ENCODE measurements at regions not wholly inside any gene's neighbourhood (a gene's known extent, or its start where the extent isn't known, plus 50 kb on each side); places are given as distances from the start of the nearest gene placed in this dataset.

- intact Hi-C loops (cut with micrococcal nuclease) = no loop called here
- no peak overlapping the region for H2AFZ ChIP-seq (ENCODE audit: low read depth, low read length, poor library complexity, severe bottlenecking)
Observed at GRCh38 chr13:85737952-85738351, 61.3 kb downstream of the SLITRK6 start.

GRCh38 chr13:85729296-85729695, 69.9 kb downstream of the SLITRK6 start:
- ATAC-seq = no peak
- no peak for TF ChIP-seq ELF1 (IDR thresholded peaks at IDR 0.05; ENCODE audit: borderline replicate concordance, low read depth)
- TF ChIP-seq FOSL1 (IDR thresholded peaks at IDR 0.05; ENCODE audit: low read depth) = no peak
- no peak for TF ChIP-seq ZBTB33 (IDR thresholded peaks at IDR 0.05; ENCODE audit: extremely low read depth, insufficient replicate concordance, low read length)
- no peak for TF ChIP-seq MAX (IDR thresholded peaks at IDR 0.05)
- TF ChIP-seq ATF3 (IDR thresholded peaks at IDR 0.05) = no peak
- TF ChIP-seq TCF7L2 (IDR thresholded peaks at IDR 0.05; ENCODE audit: borderline replicate concordance, extremely low read depth, insufficient read depth, insufficient read length) = no peak
- TF ChIP-seq EZH2phosphoT487 (IDR thresholded peaks at IDR 0.05; ENCODE audit: borderline replicate concordance) = no peak
- Histone ChIP-seq H3K27ac (ENCODE audit: low read depth, low read length) (no peak overlapping the region), H3K4me2 (ENCODE audit: low read length) (no peak overlapping the region), H4K20me1 (ENCODE audit: insufficient read depth) (no peaks in the 10 kb centered on the region), H3K4me3 (replicated peaks in 1 of 2; ENCODE audit: low read depth in 1 of 2, low read length in 2 of 2) (no peak overlapping the region), H3K9me2 (ENCODE audit: insufficient read depth) (no peaks in the 10 kb centered on the region), H3K27me3 (ENCODE audit: insufficient read depth, low read length) (no peaks in the 10 kb centered on the region), H2AFZ (ENCODE audit: low read depth, low read length, poor library complexity, severe bottlenecking) (no peak overlapping the region), H3K9ac (ENCODE audit: low read length) (no peak overlapping the region), H3K36me3 (ENCODE audit: control insufficient read depth in 1 of 2, insufficient read depth in 2 of 2, low read length in 2 of 2) (no peaks in the 10 kb centered on the region), H3K79me2 (ENCODE audit: insufficient read depth, low read length) (no peaks in the 10 kb centered on the region), H3K4me1 (ENCODE audit: control insufficient read depth in 1 of 2, insufficient read depth in 2 of 2, low read length in 2 of 2) (no peaks in the 10 kb centered on the region), H3K9me3 (ENCODE audit: control insufficient read depth in 1 of 2, insufficient read depth in 1 of 2, low read depth in 1 of 2, low read length in 2 of 2) (no peaks in the 10 kb centered on the region)
- BruUV-seq (replicated peaks) = no TSS peak
- no peak for DNase-seq (ENCODE audit: low read depth, low spot score)
- intact Hi-C loops (cut with micrococcal nuclease) = no loop called here
- ChIA-PET POLR2A (no interaction called here), RAD21 (ENCODE audit: low non-redundant PET in 1 of 2, low total read pairs in 2 of 2, uncharacterized antibody in 2 of 2, unreplicated experiment in 2 of 2) (no interaction called here), CTCF (no interaction called here)

More at GRCh38 chr13:85737952-85738351, 61.3 kb downstream of the SLITRK6 start:
- ChIA-PET RAD21 (ENCODE audit: low non-redundant PET in 1 of 2, low total read pairs in 2 of 2, uncharacterized antibody in 2 of 2, unreplicated experiment in 2 of 2) (no interaction called here), CTCF (no interaction called here), POLR2A (no interaction called here)
- Histone ChIP-seq H3K4me2 (ENCODE audit: low read length) (no peak overlapping the region), H3K4me3 (replicated peaks in 1 of 2; ENCODE audit: low read depth in 1 of 2, low read length in 2 of 2) (no peak overlapping the region), H3K36me3 (ENCODE audit: control insufficient read depth in 1 of 2, insufficient read depth in 2 of 2, low read length in 2 of 2) (no peaks in the 10 kb centered on the region), H3K9me3 (ENCODE audit: control insufficient read depth in 1 of 2, insufficient read depth in 1 of 2, low read depth in 1 of 2, low read length in 2 of 2) (peaks cover 0 to 3% of the 10 kb centered on the region in 2 experiments; a peak in 2 of 4 replicates), H4K20me1 (ENCODE audit: insufficient read depth) (no peaks in the 10 kb centered on the region), H3K4me1 (ENCODE audit: control insufficient read depth in 1 of 2, insufficient read depth in 2 of 2, low read length in 2 of 2) (no peaks in the 10 kb centered on the region), H3K9ac (ENCODE audit: low read length) (no peak overlapping the region), H3K79me2 (ENCODE audit: insufficient read depth, low read length) (no peaks in the 10 kb centered on the region), H3K27me3 (ENCODE audit: insufficient read depth, low read length) (no peaks in the 10 kb centered on the region), H3K27ac (ENCODE audit: low read depth, low read length) (no peak overlapping the region), H3K9me2 (ENCODE audit: insufficient read depth) (no peaks in the 10 kb centered on the region)
- no TSS peak for BruUV-seq (replicated peaks)
- TF ChIP-seq SP1 (IDR thresholded peaks at IDR 0.05; ENCODE audit: low read depth) (no peak), EZH2 (IDR thresholded peaks at IDR 0.05) (no peak), RAD21 (IDR thresholded peaks at IDR 0.05; ENCODE audit: low read depth) (no peak)
- DNase-seq (ENCODE audit: low read depth, low spot score) (no peak), ATAC-seq (no peak)

All from HCT116 (cell line).